SK-MEL-5 (cell line): ENCODE measurements at regions not wholly inside any gene's neighbourhood (a gene's known extent, or its start where the extent isn't known, plus 50 kb on each side); places are given as distances from the start of the nearest gene placed in this dataset.

ENCODE experiments used
- DNase-seq: peaks from one replicate; pipeline ENCODE4 v3.0.0-alpha.2; 2016; ENCODE audit warnings: low read depth, low spot score
- in situ Hi-C: cut with HindIII; loops from 2 replicates; pipeline ENCODE4 v1.10.0; 2016; ENCODE audit warnings: low sequenced_read_pairs, high pct_unique_total_duplicates, low pct_unique_long_range_greater_than_20kb

DNA sequence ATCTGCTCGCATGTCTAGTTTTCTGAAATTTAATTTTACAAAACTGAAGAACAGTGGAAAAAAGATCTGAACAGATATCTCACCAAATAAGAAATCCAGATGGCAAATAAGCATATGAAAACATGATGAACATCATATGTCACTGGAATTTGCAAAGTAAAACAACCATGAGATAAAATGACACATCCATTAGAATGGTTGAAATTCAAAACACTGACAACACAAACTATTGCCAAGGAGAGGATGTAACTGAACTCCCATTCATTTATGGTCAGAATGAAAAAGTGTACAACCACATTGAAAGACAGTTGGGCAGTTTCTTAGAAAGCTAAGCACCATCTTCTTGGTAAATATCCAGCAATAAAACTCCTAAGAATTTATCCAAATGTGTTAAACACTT is 312.7 kb upstream of the NCAM2 start:
- DNase-seq: no peak
- in situ Hi-C loops: no loop called here

GRCh38 chr21:20698585-20698984 is 299.6 kb upstream of the NCAM2 start:
- in situ Hi-C loops: no loop called here
- DNase-seq: no peak

DNA sequence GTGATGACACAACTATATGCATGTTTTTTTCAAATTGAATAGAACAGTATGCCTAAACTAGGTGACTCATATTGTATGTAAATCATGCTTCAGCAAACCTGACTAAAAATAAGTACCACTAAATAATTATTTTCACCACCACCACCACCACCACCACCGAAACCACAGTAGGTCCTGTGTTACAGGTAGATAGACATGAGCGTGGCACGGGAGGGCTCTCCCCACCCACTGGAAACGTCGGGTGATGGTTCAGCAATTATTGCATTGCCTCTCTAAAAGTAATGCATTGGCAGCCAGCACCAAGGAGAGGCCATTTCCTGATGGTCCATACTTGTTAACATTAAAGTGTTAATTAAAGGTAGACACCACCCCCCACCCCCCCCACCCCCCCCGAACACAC is 297.0 kb upstream of the NCAM2 start:
- no peak for DNase-seq
- in situ Hi-C loops: no loop called here

GRCh38 chr21:20703112-20703767 is 295.0 kb upstream of the NCAM2 start:
- in situ Hi-C loops: no loop called here
- DNase-seq: no peak

DNA sequence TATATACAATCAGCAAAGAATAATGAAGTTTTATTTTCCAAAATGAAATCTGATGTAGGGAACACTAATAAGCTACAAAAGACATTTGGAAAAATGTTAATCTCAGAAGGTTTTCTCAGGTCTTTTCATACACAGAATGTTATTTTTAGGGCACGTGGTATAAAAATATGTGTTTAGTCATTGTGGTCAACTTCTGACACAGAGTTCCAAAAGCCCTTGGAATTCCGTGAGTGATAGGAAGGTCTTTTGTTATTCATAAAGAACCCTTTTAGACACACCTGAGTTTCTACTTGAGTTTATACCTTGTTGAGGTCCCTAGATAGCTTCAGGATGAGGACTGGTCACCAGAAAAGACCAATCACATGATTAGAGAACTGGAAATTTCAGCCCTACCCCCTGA is 277.6 kb upstream of the NCAM2 start:
- DNase-seq: peak; percentile 2
- in situ Hi-C loops: no loop called here

GRCh38 chr21:20721151-20721550 is 277.1 kb upstream of the NCAM2 start:
- in situ Hi-C loops: no loop called here
- no peak for DNase-seq

DNA sequence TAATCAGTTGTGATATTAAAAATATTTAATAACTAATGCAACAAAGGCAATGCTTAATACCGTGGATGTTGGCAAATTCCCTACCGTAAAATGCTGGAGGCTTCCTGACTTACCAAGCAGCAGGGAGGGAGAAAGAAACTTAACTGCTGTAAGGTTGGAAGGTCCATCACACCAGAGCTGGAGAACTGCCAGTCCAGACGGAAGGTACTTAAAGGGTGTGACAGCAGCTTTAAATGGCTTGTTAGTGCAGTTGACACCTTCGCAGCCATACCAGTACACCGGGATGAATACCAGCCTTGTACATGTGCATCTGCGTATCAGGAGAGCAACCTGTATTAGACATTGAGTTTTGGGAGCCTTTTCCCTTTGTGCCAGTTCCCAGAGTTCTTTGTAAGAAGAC is 269.5 kb upstream of the NCAM2 start:
- DNase-seq: no peak
- in situ Hi-C loops: no loop called here

GRCh38 chr21:20729376-20729775 is 268.8 kb upstream of the NCAM2 start:
- in situ Hi-C loops: no loop called here
- no peak for DNase-seq

GRCh38 chr21:20730441-20730840 is 267.8 kb upstream of the NCAM2 start:
- DNase-seq: no peak
- in situ Hi-C loops: no loop called here

GRCh38 chr21:20735257-20735656 is 263.0 kb upstream of the NCAM2 start:
- DNase-seq: no peak
- in situ Hi-C loops: no loop called here

- no peak for DNase-seq
- in situ Hi-C loops: no loop called here
Measured at GRCh38 chr21:20737227-20737913, 260.8 kb upstream of the NCAM2 start.

DNA sequence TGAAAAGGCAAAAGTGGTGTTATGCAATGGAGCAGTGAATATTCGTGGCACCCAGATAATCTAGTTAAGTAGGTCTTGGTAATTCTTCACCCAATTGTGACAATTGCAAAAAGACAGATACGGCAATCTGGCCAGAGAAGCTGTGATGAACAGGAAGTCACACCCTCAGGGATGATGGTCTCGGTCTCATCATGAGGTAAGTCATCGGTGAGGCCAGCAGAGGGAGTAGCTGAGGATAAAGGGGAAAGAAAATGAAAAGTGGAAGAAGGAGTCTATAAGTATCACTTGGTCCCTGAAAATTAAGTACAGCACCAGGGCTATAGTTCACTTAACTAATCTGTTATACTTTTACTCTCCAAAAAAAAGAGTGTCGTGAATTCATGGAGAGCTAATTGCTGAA is 258.8 kb upstream of the NCAM2 start:
- in situ Hi-C loops: no loop called here
- peak; percentile 62 for DNase-seq

DNA sequence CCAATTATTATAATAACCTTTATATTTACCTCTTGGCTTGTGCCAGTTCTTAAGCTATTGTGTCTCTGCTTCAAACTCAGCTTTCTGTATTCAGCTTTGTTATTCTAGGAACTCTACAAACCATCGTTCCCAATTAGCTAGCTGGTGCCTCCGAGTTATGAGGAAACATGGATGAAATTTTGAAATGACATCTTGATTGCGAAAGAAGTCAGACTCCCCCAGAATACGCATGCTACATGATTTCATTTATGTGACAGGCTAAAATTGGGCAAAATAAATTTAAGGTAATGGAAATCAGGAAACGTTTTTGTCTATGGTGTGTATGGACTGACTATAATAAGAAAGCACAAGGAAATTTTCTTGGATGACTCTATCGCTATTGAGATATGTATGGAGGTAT is 256.8 kb upstream of the NCAM2 start:
- no peak for DNase-seq
- in situ Hi-C loops: no loop called here

- in situ Hi-C loops: no loop called here
- DNase-seq: no peak
Measured at GRCh38 chr21:20760221-20760620, 238.0 kb upstream of the NCAM2 start.

DNA sequence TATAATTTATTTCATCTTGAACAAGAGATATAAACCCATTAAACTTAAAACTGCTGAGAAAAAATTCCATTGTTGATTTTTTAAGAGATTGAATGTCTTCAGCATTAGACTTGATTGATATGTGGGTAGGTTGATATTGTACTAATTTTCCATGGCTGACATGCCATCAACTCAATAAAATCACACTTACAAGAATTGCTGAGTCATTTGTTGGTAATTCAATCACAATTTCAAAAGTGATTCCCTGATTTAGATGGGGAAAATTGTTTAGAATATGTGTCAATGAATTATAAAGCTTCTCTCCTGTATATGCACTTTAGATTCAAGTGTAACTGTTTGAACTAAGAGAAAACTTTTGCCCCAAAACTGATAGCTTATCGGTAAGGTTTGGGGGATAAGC is 223.5 kb upstream of the NCAM2 start:
- in situ Hi-C loops: no loop called here
- DNase-seq: no peak

DNA sequence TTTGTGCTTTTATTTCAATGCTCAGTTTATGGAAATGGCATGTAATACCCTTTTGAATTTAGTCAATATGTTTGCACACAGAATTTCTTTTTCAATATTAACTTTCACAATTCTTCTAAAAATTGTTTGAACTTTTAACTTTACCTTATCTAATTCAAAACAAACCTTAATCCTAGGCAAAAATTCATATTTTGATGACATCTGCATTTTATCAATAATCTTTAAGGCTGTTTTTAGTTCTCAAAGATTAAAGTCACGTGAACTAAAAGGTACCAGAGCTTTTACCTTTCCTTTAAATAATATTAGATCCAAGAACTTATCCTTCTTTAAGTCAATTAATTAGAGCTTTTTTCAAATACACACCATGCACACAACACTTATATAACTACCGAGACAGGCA is 218.9 kb upstream of the NCAM2 start:
- DNase-seq: no peak
- in situ Hi-C loops: no loop called here

DNA sequence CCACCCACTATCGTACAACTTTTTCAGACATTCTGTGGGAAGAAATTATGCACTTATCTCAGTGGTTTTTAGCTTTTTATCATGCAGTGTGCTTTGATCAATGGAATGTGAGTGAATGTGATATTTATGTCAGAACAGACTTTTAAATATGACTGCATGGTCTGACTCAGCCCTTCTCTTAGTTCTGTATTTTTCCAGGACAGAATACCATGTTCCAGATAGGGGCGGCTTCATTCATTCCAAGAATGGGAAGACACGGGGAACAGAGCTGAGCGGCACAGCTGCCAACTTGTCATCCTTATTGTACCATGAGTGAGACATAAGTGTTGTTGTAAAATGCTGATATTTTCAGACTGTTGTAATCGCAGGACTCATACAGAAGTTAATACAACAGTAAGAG is 214.6 kb upstream of the NCAM2 start:
- DNase-seq: no peak

DNA sequence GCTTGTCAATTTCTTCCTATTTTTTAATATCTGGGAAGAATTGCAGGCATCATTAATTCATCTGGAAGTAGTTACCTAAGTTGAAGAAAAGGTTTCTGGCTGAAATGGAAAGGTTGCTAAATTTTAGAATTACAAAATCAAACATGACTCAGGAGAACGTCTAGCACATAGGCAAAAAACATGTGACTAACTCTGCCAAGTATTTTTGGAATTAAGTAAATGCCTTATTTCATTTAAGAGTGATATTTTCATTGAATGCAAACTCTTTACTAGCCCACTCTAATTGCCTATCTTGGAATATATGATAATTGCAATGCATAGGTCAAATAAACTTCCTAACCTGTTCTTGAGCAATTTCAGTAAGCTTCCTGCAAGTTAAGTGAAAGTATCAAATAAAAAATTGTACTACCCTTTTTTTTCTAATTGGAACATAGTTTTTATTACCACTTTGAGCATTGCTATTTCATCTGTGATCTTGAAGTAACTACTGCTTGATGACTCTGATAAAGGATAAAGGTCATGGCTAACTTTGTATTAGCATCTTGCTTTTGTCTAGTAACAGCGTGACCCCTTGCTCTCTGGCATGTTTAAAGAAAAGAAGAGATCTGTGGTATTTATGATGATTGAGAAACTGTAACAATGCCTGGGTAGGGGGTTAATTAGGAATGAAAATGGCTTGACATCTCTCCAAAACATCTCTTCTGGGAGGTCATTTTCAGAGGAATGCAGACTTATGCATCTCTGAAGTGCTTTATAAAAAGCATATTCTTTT is 208.3 kb upstream of the NCAM2 start:
- in situ Hi-C loops: no loop called here
- DNase-seq: no peak

More for the DNA sequence above, 214.6 kb upstream of the NCAM2 start:
- in situ Hi-C loops: no loop called here

- DNase-seq: no peak
- in situ Hi-C loops: no loop called here
Measured at GRCh38 chr21:20800106-20800505, 198.1 kb upstream of the NCAM2 start.
